ENCODE measurements at regions not wholly inside any gene's neighbourhood (a gene's known extent, or its start where the extent isn't known, plus 50 kb on each side); places are given as distances from the start of the nearest gene placed in this dataset.

DNA sequence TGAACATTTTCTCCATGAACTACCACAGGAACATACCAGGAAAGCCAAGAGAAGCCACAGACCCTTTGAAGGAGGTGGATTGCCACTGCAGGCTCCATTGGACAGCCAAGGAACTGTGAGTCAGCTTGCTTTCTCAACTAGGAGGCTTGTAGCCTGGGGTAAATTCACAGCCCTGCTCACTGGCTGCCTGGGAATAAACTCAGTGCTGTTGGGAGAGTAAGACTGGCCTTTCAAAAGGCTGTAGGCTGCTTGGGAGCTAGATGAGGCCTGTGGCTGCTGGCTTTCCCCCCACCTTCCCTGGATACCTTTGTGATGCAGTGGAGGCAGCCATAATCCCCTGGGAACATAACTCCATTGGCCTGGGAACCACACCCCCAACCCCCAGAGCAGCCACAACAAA lies 223.5 kb upstream of the RBMS3 start:
- TF ChIP-seq, protein P1, sequence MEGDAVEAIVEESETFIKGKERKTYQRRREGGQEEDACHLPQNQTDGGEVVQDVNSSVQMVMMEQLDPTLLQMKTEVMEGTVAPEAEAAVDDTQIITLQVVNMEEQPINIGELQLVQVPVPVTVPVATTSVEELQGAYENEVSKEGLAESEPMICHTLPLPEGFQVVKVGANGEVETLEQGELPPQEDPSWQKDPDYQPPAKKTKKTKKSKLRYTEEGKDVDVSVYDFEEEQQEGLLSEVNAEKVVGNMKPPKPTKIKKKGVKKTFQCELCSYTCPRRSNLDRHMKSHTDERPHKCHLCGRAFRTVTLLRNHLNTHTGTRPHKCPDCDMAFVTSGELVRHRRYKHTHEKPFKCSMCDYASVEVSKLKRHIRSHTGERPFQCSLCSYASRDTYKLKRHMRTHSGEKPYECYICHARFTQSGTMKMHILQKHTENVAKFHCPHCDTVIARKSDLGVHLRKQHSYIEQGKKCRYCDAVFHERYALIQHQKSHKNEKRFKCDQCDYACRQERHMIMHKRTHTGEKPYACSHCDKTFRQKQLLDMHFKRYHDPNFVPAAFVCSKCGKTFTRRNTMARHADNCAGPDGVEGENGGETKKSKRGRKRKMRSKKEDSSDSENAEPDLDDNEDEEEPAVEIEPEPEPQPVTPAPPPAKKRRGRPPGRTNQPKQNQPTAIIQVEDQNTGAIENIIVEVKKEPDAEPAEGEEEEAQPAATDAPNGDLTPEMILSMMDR (IDR thresholded peaks at IDR 0.05), result no peak
- Histone ChIP-seq H3K4me1 (ENCODE audit: control insufficient read depth in 1 of 2, insufficient read depth in 2 of 2, low read length in 2 of 2) (no peaks in the 10 kb centered on the region), H2AFZ (ENCODE audit: insufficient read depth, low read depth, low read length, poor library complexity, severe bottlenecking) (no peak overlapping the region), H3K9me3 (replicated peaks in 1 of 2; ENCODE audit: control insufficient read depth in 1 of 2, insufficient read depth in 1 of 2, low read length in 2 of 2) (peaks cover 18 to 28% of the 10 kb centered on the region in 2 donors), H3K36me3 (replicated peaks in 1 of 2; ENCODE audit: control insufficient read depth in 1 of 2, insufficient read depth in 2 of 2, low read length in 2 of 2) (no peaks in the 10 kb centered on the region), H3K9ac (ENCODE audit: insufficient read depth, low read length, poor library complexity, severe bottlenecking) (no peak overlapping the region), H3K4me3 (replicated peaks in 1 of 3; ENCODE audit: low read depth in 2 of 3, low read length in 3 of 3) (no peak overlapping the region), H3K27ac (ENCODE audit: low read depth in 1 of 2, low read length in 2 of 2) (no peak overlapping the region), H3K27me3 (ENCODE audit: control insufficient read depth in 2 of 2, insufficient read depth in 2 of 2, low read length in 2 of 2) (no peaks in the 10 kb centered on the region), H3K79me2 (ENCODE audit: insufficient read depth, low read length) (no peaks in the 10 kb centered on the region), H4K20me1 (ENCODE audit: insufficient read depth, low read length) (no peaks in the 10 kb centered on the region), H3K4me2 (replicated peaks; ENCODE audit: extremely low read depth, low read length, poor library complexity, severe bottlenecking) (no peak overlapping the region)
- no peak for DNase-seq
- Mint-ChIP-seq H3K27me3 (ENCODE audit: low read depth in 3 of 3) (no peaks in the 10 kb centered on the region), H3K36me3 (no peaks in the 10 kb centered on the region), H3K9me3 (peaks cover 12 to 34% (median 21%) of the 10 kb centered on the region in 7 donors), H3K4me3 (no peak overlapping the region), H3K27ac (no peak overlapping the region), H3K4me1 (no peaks in the 10 kb centered on the region)
- intact Hi-C loops (cut with micrococcal nuclease), result no loop called here

DNA sequence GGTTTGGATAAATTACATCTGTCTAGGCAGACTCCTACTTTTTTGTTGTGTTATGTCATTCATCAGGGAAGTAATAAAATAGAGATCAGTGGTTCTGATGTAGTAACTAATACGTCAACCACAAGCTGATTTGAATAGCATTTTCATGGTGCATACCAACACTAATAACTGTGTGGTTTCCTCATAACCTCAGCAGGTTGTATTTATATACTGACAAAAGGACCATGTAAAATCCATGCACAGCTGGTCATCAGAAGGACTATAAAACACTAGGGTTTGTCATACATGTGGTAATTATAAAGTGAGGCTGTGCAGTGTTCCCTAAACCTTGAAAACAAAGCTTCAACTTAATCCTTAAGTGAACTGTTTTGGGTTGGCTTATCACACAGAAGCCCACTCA lies 216.8 kb upstream of the RBMS3 start:
- Histone ChIP-seq H3K27ac (ENCODE audit: low read depth in 1 of 2, low read length in 2 of 2) (no peak overlapping the region), H3K36me3 (replicated peaks in 1 of 2; ENCODE audit: control insufficient read depth in 1 of 2, insufficient read depth in 2 of 2, low read length in 2 of 2) (no peaks in the 10 kb centered on the region), H3K9me3 (replicated peaks in 1 of 2; ENCODE audit: control insufficient read depth in 1 of 2, insufficient read depth in 1 of 2, low read length in 2 of 2) (no peaks in the 10 kb centered on the region), H3K4me1 (ENCODE audit: control insufficient read depth in 1 of 2, insufficient read depth in 2 of 2, low read length in 2 of 2) (no peaks in the 10 kb centered on the region), H2AFZ (ENCODE audit: insufficient read depth, low read depth, low read length, poor library complexity, severe bottlenecking) (no peak overlapping the region), H3K4me2 (replicated peaks; ENCODE audit: extremely low read depth, low read length, poor library complexity, severe bottlenecking) (no peak overlapping the region), H4K20me1 (ENCODE audit: insufficient read depth, low read length) (no peaks in the 10 kb centered on the region), H3K9ac (ENCODE audit: insufficient read depth, low read length, poor library complexity, severe bottlenecking) (no peak overlapping the region), H3K79me2 (ENCODE audit: insufficient read depth, low read length) (no peaks in the 10 kb centered on the region), H3K4me3 (replicated peaks in 1 of 3; ENCODE audit: low read depth in 2 of 3, low read length in 3 of 3) (no peak overlapping the region), H3K27me3 (ENCODE audit: control insufficient read depth in 2 of 2, insufficient read depth in 2 of 2, low read length in 2 of 2) (no peaks in the 10 kb centered on the region)
- no peak overlapping the region for H3K27ac Mint-ChIP-seq
- H3K4me3 Mint-ChIP-seq, result no peak overlapping the region
- H3K27me3 Mint-ChIP-seq (ENCODE audit: low read depth in 3 of 3), result peaks cover 0 to 1% (median 0%) of the 10 kb centered on the region in 3 donors
- WGBS (ENCODE audit: insufficient coverage), result no CpG with 5 or more reads among the region's 1 CpG
- TF ChIP-seq, protein P1 (IDR thresholded peaks at IDR 0.05), result no peak
- H3K36me3 Mint-ChIP-seq, result no peaks in the 10 kb centered on the region
- H3K4me1 Mint-ChIP-seq, result no peaks in the 10 kb centered on the region
- no peak for DNase-seq
- intact Hi-C loops (cut with micrococcal nuclease), result no loop called here
- H3K9me3 Mint-ChIP-seq, result peaks cover 0 to 4% (median 2%) of the 10 kb centered on the region in 7 donors

Measured in CD14-positive monocyte (primary cell).